OCI-LY7 (cell line): ENCODE measurements at regions not wholly inside any gene's neighbourhood (a gene's known extent, or its start where the extent isn't known, plus 50 kb on each side); places are given as distances from the start of the nearest gene placed in this dataset.

Experiments
- BruUV-seq: library from RNA; stranded (reverse); fragments of 400-500 nt; replicated peaks from 2 replicates; lab custom pipeline; 2021; lab: Mats Ljungman, UMichigan
- CTCF ChIA-PET: fragments of 300-600 bp; sonication (Branson Sonifier 250); formaldehyde crosslinking; loops from one replicate; lab custom pipeline; 2022; ENCODE audit warnings: antibody characterized with exemption; ENCODE audit not compliant: unreplicated experiment; lab: Charles Lee
- POLR2A ChIA-PET: fragments of 300-600 bp; sonication (Branson Sonifier 250); formaldehyde crosslinking; loops from one replicate; lab custom pipeline; 2022; ENCODE audit warnings: antibody characterized with exemption; lab: Charles Lee
- DNase-seq: peaks from one replicate; pipeline ENCODE4 v3.0.0-alpha.2; 2015; ENCODE audit warnings: low spot score
- H2AFZ ChIP-seq: fragments of 200-600 bp; sonication (generic), shearing (Covaris generic); 2 replicates; pipeline ENCODE4 v1.6.1; 2014; ENCODE audit warnings: mild to moderate bottlenecking, antibody characterized with exemption, low read length, moderate library complexity
- H3K27ac ChIP-seq: fragments of 200-600 bp; sonication (generic); 2 replicates; pipeline ENCODE4 v1.5.1; 2014; ENCODE audit warnings: mixed run types, low read depth, mild to moderate bottlenecking, moderate library complexity, low read length, inconsistent platforms; ENCODE audit not compliant: poor library complexity, severe bottlenecking
- H3K36me3 ChIP-seq: fragments of 200-600 bp; sonication (generic); 2 replicates; pipeline ENCODE4 v1.6.1; 2014; ENCODE audit warnings: mild to moderate bottlenecking, antibody characterized with exemption, low read length, moderate library complexity, mixed read lengths; ENCODE audit not compliant: insufficient read depth
- H3K4me1 ChIP-seq: fragments of 200-600 bp; sonication (generic); 2 replicates; pipeline ENCODE4 v1.5.1; 2014; ENCODE audit warnings: mild to moderate bottlenecking, low read length; ENCODE audit not compliant: insufficient read depth, poor library complexity, severe bottlenecking
- H3K4me2 ChIP-seq: fragments of 200-600 bp; sonication (generic); 2 replicates; pipeline ENCODE4 v1.6.1; 2014; ENCODE audit warnings: mild to moderate bottlenecking, low read length
- H3K4me3 ChIP-seq: fragments of 200-600 bp; sonication (generic); 2 replicates; pipeline ENCODE4 v1.5.1; 2014; ENCODE audit warnings: mild to moderate bottlenecking, low read depth, low read length; ENCODE audit not compliant: poor library complexity, severe bottlenecking
- H3K79me2 ChIP-seq: fragments of 200-600 bp; sonication (generic); 2 replicates; pipeline ENCODE4 v1.6.1; 2016; ENCODE audit warnings: low read depth, mild to moderate bottlenecking, low read length, moderate library complexity, mixed read lengths; ENCODE audit not compliant: insufficient read depth
- H3K9me2 ChIP-seq: fragments of 200-600 bp; sonication (generic); 2 replicates; pipeline ENCODE4 v1.6.1; 2016; ENCODE audit warnings: mild to moderate bottlenecking, low read length, mixed read lengths; ENCODE audit not compliant: insufficient read depth
- H3K9me3 ChIP-seq: fragments of 200-600 bp; sonication (generic); 2 replicates; pipeline ENCODE4 v1.6.1; 2014; ENCODE audit warnings: mild to moderate bottlenecking, mixed run types, low read length, mixed read lengths
- H4K20me1 ChIP-seq: fragments of 200-600 bp; sonication (generic); 2 replicates; pipeline ENCODE4 v1.6.1; 2014; ENCODE audit warnings: mild to moderate bottlenecking, antibody characterized with exemption, low read length, moderate library complexity, mixed read lengths; ENCODE audit not compliant: insufficient read depth
- CTCF ChIP-seq: fragments of 200-600 bp; sonication (generic); conservative IDR thresholded peaks from 2 replicates; pipeline ENCODE4 v1.5.1; 2014; ENCODE audit warnings: mild to moderate bottlenecking, antibody characterized with exemption, low read length, moderate library complexity, mixed read lengths
- EZH2phosphoT487 ChIP-seq: fragments of 200-600 bp; sonication (generic); IDR thresholded peaks from 2 replicates; pipeline ENCODE4 v1.6.1; 2018; ENCODE audit warnings: low read depth, borderline replicate concordance, mild to moderate bottlenecking, mixed run types, antibody characterized with exemption, low read length, moderate library complexity, mixed read lengths
- intact Hi-C: fragments of 100-400 bp; cut with micrococcal nuclease; formaldehyde crosslinking; loops from one replicate; pipeline ENCODE4 v1.10.0; 2022; ENCODE audit not compliant: unreplicated experiment

GRCh38 chr7:19560111-19560883 lies 148.5 kb downstream of the POLR1F start:
- intact Hi-C loops, result no loop called here
- Histone ChIP-seq H3K9me2 (no peaks in the 10 kb centered on the region), H4K20me1 (no peaks in the 10 kb centered on the region), H3K4me1 (no peaks in the 10 kb centered on the region), H3K79me2 (no peaks in the 10 kb centered on the region), H3K36me3 (no peaks in the 10 kb centered on the region), H2AFZ (no peak overlapping the region), H3K9me3 (no peaks in the 10 kb centered on the region), H3K4me2 (no peak overlapping the region), H3K4me3 (no peak overlapping the region), H3K27ac (no peak overlapping the region)
- ChIA-PET CTCF (no interaction called here), POLR2A (interaction anchor here (0.8 kb wide), 1 partner anchor 11 kb away, joined by 5 read pairs; no protein-coding TSS in a partner anchor)
- no TSS peak for BruUV-seq
- TF ChIP-seq CTCF (no peak), EZH2phosphoT487 (no peak)
- DNase-seq, result no peak

GRCh38 chr7:19558527-19558926 lies 150.3 kb downstream of the POLR1F start:
- H3K9me3 ChIP-seq, result no peaks in the 10 kb centered on the region
- ChIA-PET POLR2A (no interaction called here), CTCF (no interaction called here)
- no peak overlapping the region for H3K27ac ChIP-seq
- H3K4me2 ChIP-seq, result no peak overlapping the region
- H3K36me3 ChIP-seq, result no peaks in the 10 kb centered on the region
- H3K9me2 ChIP-seq, result no peaks in the 10 kb centered on the region
- no peak for TF ChIP-seq CTCF
- BruUV-seq, result no TSS peak
- no peak overlapping the region for H3K4me3 ChIP-seq
- intact Hi-C loops, result no loop called here
- no peaks in the 10 kb centered on the region for H3K4me1 ChIP-seq
- H4K20me1 ChIP-seq, result no peaks in the 10 kb centered on the region
- no peak for DNase-seq
- H3K79me2 ChIP-seq, result no peaks in the 10 kb centered on the region
- H2AFZ ChIP-seq, result no peak overlapping the region

DNA sequence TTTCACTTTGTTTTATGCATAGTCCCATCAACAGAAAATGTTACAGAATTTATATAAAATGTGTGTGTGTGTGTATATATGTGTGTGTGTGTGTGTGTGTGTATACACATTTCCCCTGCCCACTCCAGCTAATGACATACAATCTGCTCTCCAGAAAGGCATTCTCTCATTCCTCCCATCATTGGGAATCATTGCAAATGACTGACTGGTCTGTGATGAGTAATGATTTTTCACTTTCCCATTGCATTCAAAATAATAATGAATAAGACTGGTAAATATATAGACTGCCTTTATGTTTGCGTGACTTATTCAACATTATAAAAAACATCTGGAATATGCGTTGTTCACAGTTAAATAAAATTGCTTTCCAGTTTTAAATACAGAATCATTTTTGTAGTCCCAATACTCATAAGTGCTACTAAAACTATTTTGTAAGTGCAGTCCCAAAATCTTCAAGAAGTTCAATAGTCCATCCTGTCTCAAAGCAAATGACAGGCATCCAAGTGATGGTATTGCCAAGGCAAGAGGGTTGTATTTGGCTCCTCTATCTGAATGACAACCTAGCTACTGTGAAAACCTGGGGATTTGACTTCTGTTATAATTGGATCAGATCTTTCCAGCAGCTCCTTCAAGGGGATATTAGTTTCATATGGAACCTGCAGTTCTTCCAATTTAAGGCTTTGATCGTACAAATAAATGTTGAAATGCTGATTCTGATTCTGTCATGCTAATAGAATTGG lies 150.9 kb downstream of the POLR1F start:
- no peaks in the 10 kb centered on the region for H4K20me1 ChIP-seq
- no peak for DNase-seq
- no peaks in the 10 kb centered on the region for H3K4me1 ChIP-seq
- no peaks in the 10 kb centered on the region for H3K9me2 ChIP-seq
- no peak overlapping the region for H3K27ac ChIP-seq
- POLR2A ChIA-PET, result no interaction called here
- CTCF ChIA-PET, result no interaction called here
- no peaks in the 10 kb centered on the region for H3K36me3 ChIP-seq
- H3K9me3 ChIP-seq, result no peaks in the 10 kb centered on the region
- H2AFZ ChIP-seq, result no peak overlapping the region
- no peaks in the 10 kb centered on the region for H3K79me2 ChIP-seq
- H3K4me3 ChIP-seq, result no peak overlapping the region
- no peak overlapping the region for H3K4me2 ChIP-seq
- no TSS peak for BruUV-seq
- intact Hi-C loops, result no loop called here
- TF ChIP-seq EZH2phosphoT487 (no peak), CTCF (no peak)
